Vagina (tissue), 2 donors: ENCODE measurements at regions not wholly inside any gene's neighbourhood (a gene's known extent, or its start where the extent isn't known, plus 50 kb on each side); places are given as distances from the start of the nearest gene placed in this dataset.
A peak's percentile ranks its signal among the peaks of the same experiment; 100 is the strongest.

Experiments
- DNase-seq, 2 donors: peaks; one replicate each; pipeline ENCODE4 v3.0.0-alpha.2; 2017; ENCODE audit errors: extremely low spot score in 2 of 2
- H3K27ac ChIP-seq: fragments of 200-600 bp; sonication (generic); one replicate; pipeline ENCODE4 v1.5.1; 2019
- H3K27me3 ChIP-seq: fragments of 200-600 bp; sonication (generic); one replicate; pipeline ENCODE4 v1.5.1; 2019
- H3K36me3 ChIP-seq, 2 donors: fragments of 200-600 bp; sonication (generic); one replicate each; pipeline ENCODE4 v1.5.1; 2017 to 2019
- H3K4me1 ChIP-seq: fragments of 200-600 bp; sonication (generic); one replicate; pipeline ENCODE4 v1.5.1; 2019
- H3K4me3 ChIP-seq, 2 donors: fragments of 200-600 bp; sonication (generic); 1 replicate in 1 of 2; 2 replicates in 1 of 2; pipeline ENCODE4 v1.5.1; 2016 to 2019
- H3K9me3 ChIP-seq: fragments of 200-600 bp; sonication (generic); one replicate; pipeline ENCODE4 v1.5.1; 2019
- POLR2A ChIP-seq, 2 donors: fragments of 450-650 bp; IDR thresholded peaks; one replicate each; pipeline ENCODE4 v1.6.1; 2017; ENCODE audit warnings: antibody characterized with exemption in 2 of 2, mild to moderate bottlenecking in 2 of 2, moderate library complexity in 2 of 2
- POLR2AphosphoS5 ChIP-seq, 2 donors: sonication (generic); formaldehyde crosslinking; IDR thresholded peaks; one replicate each; pipeline ENCODE4 v1.9.0; 2017; ENCODE audit warnings: antibody characterized with exemption in 2 of 2, mild to moderate bottlenecking in 2 of 2, low read depth in 1 of 2; ENCODE audit not compliant: insufficient read depth in 1 of 2
- intact Hi-C: fragments of 100-400 bp; cut with DNase I; formaldehyde crosslinking; loops from one replicate; pipeline ENCODE4 v1.15.1; 2023
- TF ChIP-seq, protein P1 (sequence below), 3 experiments: fragments of 450-650 bp in 2 of 3; fragments of 200-600 bp in 1 of 3; sonication (generic) in 1 of 3; IDR thresholded peaks; one replicate each; pipeline ENCODE4 v1.5.1; 2017 to 2019; ENCODE audit warnings: antibody characterized with exemption in 3 of 3, mild to moderate bottlenecking in 2 of 3, moderate library complexity in 2 of 3

DNA sequence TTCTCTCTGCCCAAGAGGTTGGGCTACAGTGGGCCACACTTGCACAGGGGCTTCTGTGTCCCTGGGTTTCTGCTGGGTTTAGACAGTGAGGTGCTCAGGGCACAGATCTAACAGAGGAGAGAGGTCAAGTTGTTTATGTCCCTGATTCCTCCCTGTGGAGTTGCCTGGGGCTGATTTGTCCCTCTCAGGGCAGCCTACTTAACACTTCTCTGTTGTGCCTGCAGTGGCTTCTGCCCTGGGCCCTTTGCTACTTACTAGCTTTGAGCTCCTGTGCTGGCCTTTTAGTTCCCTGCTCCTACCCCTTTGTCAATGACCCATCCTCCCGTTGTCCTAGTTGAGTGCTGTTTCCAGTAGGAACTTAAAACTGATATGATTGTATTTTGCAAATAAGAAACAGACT is 114.0 kb upstream of the RGMA start:
- TF ChIP-seq POLR2AphosphoS5 (IDR thresholded peaks at IDR 0.05; ENCODE audit: insufficient read depth in 1 of 2, low read depth in 1 of 2) (no peak), POLR2A (IDR thresholded peaks at IDR 0.05) (no peak)
- TF ChIP-seq, protein P1, sequence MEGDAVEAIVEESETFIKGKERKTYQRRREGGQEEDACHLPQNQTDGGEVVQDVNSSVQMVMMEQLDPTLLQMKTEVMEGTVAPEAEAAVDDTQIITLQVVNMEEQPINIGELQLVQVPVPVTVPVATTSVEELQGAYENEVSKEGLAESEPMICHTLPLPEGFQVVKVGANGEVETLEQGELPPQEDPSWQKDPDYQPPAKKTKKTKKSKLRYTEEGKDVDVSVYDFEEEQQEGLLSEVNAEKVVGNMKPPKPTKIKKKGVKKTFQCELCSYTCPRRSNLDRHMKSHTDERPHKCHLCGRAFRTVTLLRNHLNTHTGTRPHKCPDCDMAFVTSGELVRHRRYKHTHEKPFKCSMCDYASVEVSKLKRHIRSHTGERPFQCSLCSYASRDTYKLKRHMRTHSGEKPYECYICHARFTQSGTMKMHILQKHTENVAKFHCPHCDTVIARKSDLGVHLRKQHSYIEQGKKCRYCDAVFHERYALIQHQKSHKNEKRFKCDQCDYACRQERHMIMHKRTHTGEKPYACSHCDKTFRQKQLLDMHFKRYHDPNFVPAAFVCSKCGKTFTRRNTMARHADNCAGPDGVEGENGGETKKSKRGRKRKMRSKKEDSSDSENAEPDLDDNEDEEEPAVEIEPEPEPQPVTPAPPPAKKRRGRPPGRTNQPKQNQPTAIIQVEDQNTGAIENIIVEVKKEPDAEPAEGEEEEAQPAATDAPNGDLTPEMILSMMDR (IDR thresholded peaks at IDR 0.05), result no peak
- Histone ChIP-seq H3K9me3 (no peaks in the 10 kb centered on the region), H3K27me3 (no peaks in the 10 kb centered on the region), H3K4me1 (no peaks in the 10 kb centered on the region), H3K27ac (no peak overlapping the region), H3K4me3 (no peak overlapping the region), H3K36me3 (no peaks in the 10 kb centered on the region)
- intact Hi-C loops, result no loop called here
- DNase-seq, result no peak

DNA sequence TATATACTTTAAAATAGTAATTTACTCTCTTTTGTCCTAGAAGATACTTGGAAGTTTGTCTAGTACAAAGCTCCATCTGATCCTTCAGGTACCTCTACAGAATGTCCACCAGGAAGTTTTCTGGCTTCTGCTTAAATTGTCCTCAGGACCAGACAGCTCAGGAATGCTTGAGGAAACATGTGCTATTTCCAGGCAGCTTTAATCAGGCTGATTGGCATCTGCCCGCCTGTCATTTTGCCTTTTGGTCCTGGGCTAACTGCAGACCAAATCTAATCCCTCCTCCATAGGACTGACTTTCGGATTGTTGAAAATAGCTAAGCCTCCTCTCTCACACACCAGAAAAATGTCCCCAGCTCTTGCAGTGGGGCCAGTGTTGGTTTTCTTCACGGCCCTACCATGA is 113.4 kb upstream of the RGMA start:
- Histone ChIP-seq H3K9me3 (no peaks in the 10 kb centered on the region), H3K36me3 (no peaks in the 10 kb centered on the region), H3K4me3 (no peak overlapping the region), H3K27me3 (no peaks in the 10 kb centered on the region), H3K27ac (no peak overlapping the region), H3K4me1 (no peaks in the 10 kb centered on the region)
- TF ChIP-seq POLR2A (IDR thresholded peaks at IDR 0.05) (no peak), POLR2AphosphoS5 (IDR thresholded peaks at IDR 0.05; ENCODE audit: insufficient read depth in 1 of 2, low read depth in 1 of 2) (no peak)
- TF ChIP-seq, protein P1 (IDR thresholded peaks at IDR 0.05), result no peak
- DNase-seq, result no peak
- intact Hi-C loops, result no loop called here

DNA sequence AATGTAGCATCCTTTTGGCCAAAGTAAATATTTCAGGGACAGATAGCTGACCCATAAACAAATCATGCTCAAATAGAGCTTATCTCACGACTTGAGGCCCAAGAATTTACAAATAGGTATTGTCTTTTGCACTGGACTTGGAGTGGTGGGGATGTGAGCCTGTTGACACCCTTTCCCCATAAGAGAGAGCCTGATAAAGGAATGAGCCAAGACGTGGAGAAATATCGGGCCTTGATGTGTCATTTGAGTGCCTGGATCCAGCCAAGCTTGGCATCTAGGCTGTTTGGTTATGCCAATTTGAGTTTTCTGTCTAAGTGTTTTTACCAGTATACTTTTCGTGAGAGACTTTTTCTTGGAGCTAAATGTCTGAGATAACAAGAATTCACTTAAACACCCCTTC is 112.9 kb upstream of the RGMA start:
- intact Hi-C loops, result no loop called here
- Histone ChIP-seq H3K36me3 (no peaks in the 10 kb centered on the region), H3K27ac (no peak overlapping the region), H3K4me1 (no peaks in the 10 kb centered on the region), H3K9me3 (no peaks in the 10 kb centered on the region), H3K4me3 (no peak overlapping the region), H3K27me3 (no peaks in the 10 kb centered on the region)
- no peak for DNase-seq
- TF ChIP-seq POLR2AphosphoS5 (IDR thresholded peaks at IDR 0.05; ENCODE audit: insufficient read depth in 1 of 2, low read depth in 1 of 2), result no peak
- TF ChIP-seq POLR2A (IDR thresholded peaks at IDR 0.05), result no peak
- TF ChIP-seq, protein P1 (IDR thresholded peaks at IDR 0.05), result no peak

DNA sequence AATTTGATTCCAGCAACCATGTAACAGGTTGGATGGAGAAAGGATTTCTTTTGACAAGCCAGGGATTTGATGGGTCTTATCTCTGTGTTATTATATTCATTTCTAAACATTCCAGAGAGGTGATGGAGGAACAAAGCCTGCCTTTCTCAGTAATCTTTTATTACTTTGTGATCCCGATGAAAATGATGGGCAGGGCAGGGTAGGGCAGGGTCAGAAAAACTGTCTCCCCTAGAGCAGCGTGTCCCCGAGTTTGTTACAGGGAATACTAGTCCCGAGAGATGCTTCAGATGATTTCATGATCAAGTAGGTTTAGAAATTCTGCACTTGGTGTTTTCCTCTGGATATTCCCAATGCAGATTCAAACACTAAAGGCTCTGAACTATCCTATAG is 111.8 kb upstream of the RGMA start:
- no peak overlapping the region for H3K4me3 ChIP-seq
- no peaks in the 10 kb centered on the region for H3K36me3 ChIP-seq
- no peak for TF ChIP-seq POLR2AphosphoS5 (IDR thresholded peaks at IDR 0.05; ENCODE audit: insufficient read depth in 1 of 2, low read depth in 1 of 2)
- TF ChIP-seq, protein P1 (IDR thresholded peaks at IDR 0.05), result no peak
- TF ChIP-seq POLR2A (IDR thresholded peaks at IDR 0.05), result no peak
- no peaks in the 10 kb centered on the region for H3K4me1 ChIP-seq
- no peaks in the 10 kb centered on the region for H3K27me3 ChIP-seq
- intact Hi-C loops, result no loop called here
- DNase-seq, result no peak
- no peak overlapping the region for H3K27ac ChIP-seq
- H3K9me3 ChIP-seq, result no peaks in the 10 kb centered on the region

DNA sequence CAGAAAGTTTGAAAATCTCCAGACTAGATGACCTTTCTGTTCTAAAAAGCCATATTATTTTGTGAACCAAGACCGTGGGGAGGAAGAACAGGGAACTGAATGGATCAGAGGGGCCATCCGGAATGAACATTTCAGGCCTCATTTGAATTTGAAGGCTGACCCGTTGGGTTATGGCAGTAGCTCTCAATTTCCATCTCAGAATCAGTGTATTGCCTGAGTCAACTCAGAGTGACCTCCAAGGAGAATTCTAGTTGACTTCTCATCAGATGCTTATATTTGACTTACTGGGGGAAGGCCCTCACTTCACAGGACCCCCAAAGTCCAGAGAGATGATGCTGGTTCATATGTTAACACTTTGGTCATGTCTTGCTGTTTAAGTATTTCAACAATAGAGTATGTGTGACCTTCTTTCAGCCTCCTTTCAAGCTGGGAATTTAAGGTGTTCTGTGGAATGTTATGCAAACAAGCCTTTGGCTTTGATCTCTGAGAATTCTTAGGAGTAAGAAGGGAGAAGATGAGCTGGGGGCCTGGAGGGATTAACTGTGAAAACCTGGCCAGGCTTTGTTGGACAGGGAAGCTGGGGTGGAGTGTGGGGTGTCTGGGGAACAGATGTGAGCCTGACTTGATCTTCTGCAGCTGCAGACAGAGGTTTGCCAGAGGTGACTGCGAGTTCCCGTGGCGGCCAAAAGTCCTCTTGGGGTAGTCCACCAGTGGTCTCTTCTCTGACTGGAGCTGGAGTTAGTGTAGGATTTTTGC is 111.2 kb upstream of the RGMA start:
- Histone ChIP-seq H3K27me3 (no peaks in the 10 kb centered on the region), H3K4me1 (no peaks in the 10 kb centered on the region), H3K36me3 (no peaks in the 10 kb centered on the region), H3K27ac (no peak overlapping the region), H3K4me3 (no peak overlapping the region), H3K9me3 (no peaks in the 10 kb centered on the region)
- DNase-seq, result peak in 1 of 2 donors; percentile 74
- intact Hi-C loops, result no loop called here
- TF ChIP-seq, protein P1 (IDR thresholded peaks at IDR 0.05), result no peak
- no peak for TF ChIP-seq POLR2AphosphoS5 (IDR thresholded peaks at IDR 0.05; ENCODE audit: insufficient read depth in 1 of 2, low read depth in 1 of 2)
- no peak for TF ChIP-seq POLR2A (IDR thresholded peaks at IDR 0.05)
